Stimulated activated CD4-positive, alpha-beta T cell treated with anti-CD3 and anti-CD28 coated beads, Interleukin-2, amount 100 ng/mL, for 24 hours (primary cell): ENCODE measurements at regions not wholly inside any gene's neighbourhood (a gene's known extent, or its start where the extent isn't known, plus 50 kb on each side); places are given as distances from the start of the nearest gene placed in this dataset.
"Not testable (repeated sequence)": the region's sequence is repeated elsewhere in the genome, so short reads cannot be mapped to it uniquely, and the experiment has no call there.

Experiments used
- DNase-seq, 2 donors: peaks; one replicate each; pipeline ENCODE4 v3.0.0-alpha.2; 2020

DNA sequence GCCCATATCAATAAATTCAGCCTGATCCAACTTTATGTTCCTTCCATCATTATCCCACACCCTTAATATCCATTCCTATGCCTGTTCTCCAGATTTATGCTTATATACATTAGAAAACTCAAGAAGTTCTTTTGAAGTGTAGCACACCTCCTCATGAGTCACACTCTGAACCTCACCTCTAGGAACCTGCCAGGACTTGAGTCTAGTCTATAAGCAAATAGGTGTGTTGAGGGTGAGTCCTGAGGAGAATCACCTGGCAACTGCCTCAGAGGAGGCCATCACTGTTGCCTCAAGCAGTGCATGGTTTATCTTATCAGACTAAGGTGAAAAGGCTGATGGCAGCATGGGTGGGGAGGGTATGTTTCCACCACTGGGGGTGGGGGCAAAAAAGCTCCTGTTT lies 496.7 kb downstream of the C6orf118 start:
- no peak for DNase-seq

DNA sequence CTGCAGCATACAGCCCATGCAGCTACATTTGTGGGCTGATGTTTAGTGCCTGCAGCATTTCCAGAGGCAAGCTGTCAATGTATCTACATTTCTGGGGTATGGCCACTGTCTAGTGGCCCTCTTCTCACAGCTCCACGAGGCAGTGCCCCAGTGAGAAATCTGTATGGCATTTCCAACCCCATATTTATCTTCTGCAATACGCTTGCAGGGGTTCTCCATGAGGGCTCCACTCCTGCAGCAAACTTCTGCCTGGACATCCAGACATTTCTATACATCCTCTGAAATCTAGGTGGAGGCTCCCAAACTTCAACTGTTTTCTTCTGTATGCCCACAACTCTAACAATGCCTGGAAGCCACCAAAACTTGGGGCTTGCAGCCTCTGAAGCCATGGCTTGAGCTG lies 502.3 kb downstream of the C6orf118 start:
- DNase-seq, result no peak

DNA sequence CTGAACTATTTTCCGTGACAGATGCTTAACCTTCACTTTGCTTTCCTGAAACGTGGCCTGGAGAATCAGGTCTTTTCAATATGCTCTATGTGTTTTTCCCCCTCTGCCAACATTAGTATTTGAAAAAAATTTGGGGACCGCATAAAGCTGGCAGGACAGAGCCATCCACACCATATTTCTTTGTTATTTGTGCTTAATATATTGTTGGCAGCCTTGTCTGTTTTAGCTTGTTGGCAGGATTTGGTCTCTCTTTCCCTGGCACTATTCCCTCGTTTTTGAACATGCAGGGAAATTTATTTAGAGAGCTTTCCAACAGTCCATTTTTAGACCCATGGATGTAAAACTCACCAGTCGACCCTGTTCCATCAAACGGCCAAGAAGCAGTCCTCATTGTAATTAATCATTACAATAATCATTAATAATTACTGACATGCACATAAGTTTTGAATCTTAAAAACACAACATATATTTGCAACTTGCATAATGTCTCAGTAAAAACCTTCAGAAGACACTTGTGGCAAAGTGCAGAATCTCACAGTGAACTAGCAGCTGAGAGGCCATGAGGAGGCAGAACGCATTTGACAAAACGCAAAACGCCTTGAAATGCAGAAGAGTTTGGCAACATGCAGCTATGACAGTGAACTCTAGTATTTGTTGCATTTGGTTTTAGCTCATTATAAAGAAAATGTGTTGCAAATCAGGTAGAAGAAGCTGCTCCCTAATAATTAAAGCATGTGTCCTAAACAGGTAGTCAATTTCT lies 514.2 kb downstream of the C6orf118 start:
- no peak for DNase-seq

DNA sequence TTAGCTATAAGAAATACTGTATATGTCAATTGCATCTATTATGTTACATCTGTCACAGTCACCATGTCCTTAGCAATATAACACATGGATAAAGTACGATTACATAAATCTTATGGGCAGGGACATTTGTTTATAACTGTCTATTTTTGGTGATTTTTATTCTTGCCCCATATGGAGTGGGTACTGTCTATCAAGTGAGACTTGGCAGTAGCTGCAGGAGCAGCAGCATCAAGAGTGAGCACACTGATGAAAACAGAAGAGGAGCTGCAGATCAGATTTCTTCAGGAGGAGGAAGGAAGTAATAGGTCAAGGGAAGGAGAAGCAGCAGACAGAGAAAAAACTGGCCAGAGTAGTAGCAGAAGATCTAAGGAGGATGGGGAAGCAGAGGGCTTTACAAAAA lies 516.7 kb downstream of the C6orf118 start:
- DNase-seq, result no peak

DNA sequence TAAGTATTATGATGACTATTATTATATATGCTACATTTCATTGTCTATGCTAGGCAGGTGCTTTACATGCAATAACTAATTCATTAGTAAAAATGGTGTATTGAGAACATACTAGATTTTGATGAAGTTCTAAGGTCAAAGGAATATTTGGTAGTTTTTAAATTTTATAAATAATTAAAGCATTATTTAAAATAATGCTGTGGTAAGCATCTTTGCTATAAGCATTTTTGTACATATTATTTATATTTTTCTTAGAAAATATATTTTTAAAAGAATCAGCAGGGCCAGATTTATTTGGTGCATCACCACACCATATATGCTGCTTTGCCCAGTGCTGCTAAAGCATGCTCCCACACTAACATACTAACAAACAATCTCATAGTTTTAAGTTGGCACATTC lies 517.9 kb downstream of the C6orf118 start:
- no peak for DNase-seq

DNA sequence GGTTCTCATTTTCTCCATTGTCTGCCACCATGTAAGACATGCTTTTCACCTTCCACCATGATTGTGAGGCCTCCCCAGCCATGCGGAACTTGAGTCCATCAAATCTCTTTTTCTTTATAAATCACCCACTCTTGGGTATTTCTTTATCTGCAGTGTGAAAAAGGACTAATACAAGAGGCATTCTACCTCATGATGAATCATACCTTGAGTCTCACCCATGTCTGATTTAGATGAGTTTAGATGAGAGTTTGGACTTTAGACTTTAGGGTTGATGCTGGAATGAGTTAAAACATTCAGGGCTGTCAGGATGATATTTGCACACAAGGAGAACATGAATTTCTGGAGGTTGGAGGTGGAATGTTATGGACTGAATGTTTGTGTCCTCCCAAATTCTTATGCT lies 545.6 kb downstream of the C6orf118 start:
- DNase-seq, result no peak

DNA sequence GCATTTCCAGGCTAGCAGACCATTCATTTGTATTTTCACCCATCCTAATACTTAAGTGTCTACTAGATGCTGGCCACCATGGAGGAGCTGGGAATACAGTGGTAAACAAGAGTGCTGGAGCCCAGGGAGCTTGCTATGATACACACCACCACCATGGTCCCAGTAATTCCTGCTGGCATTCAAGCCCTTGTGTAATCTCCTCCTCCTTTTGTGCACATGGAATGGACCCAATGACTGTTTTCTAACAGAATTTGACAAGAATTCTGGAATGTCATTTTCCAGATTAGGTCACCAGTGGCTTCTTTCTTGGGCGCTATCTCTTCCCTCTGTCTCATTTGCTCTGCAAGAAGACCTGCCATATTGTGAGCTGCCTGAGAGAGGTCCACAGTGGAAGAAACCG lies 552.0 kb downstream of the C6orf118 start:
- no peak for DNase-seq

DNA sequence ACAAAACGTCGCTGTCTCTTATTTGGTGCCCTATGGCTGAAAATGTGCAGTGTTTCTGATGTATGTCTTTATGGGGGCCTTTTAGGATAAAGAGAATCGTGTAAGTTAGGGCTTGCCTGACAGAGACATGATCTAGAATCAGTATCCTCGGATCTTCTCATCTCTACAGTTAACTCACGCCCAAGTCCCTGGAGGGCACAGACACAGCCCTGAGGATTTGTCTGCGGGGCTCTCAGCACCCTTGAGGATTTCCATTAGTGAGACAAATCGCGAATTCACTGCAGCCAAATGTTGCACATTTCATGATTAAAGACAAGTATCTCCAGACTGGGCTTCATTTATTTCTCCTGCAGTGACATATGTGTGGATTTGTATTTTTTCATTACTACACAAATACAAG lies 552.7 kb downstream of the C6orf118 start:
- DNase-seq, result no peak

DNA sequence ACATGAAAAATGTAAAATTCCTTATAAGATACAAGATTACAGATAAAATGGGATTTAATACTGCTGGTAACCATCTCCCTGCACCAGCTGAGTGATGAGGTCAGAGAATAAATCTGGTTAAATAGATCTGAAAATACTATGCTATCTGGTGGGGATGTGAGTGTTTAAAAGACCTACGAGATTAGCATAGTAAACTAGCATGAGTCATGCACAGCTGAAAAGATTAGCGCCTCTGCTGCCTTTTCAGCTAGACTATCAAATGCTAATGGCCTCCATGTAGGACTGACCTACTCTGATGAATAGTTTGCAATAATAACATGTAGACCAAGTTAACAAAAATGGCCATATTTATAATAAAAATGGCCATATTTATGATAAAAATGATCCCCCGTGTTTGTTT lies 553.3 kb downstream of the C6orf118 start:
- DNase-seq, result no peak

DNA sequence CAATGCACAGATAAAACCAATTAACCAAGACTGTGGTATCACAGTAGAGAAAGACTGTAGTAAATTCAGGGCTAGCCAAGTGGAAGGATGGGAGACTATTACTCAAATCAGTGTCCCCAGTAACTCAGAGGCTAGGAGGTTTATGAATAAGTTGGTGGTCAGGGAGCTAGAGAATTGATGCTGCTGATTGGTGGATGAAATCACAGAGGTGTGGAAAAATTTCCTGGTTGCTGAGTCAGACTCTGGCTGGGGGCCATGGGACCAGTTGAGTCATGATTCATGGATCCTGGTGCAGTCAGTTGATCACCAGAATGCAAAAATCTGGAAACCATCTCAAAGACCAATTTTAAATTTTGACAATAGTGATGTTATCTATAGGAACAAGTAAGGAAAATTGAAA lies 555.9 kb downstream of the C6orf118 start:
- no peak for DNase-seq

DNA sequence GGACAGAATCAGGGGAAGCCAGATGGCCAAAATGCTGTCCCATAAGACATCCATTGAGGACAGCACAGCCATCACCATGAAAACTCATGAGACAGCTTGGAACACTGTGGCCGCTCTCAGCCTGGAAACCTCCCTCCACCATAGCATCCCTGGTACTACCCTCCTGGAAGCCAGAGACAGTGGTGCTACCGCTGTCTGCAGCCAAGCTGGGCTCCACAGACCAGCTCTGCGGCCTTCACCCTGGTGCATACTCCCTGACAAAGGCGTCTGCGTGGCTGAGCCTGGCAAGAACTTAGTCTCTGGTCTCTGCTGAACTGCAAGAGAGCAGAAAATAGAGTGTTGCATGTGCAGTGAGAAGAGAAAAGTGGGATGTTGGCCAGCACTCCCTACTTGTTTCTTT lies 558.0 kb downstream of the C6orf118 start:
- no peak for DNase-seq

DNA sequence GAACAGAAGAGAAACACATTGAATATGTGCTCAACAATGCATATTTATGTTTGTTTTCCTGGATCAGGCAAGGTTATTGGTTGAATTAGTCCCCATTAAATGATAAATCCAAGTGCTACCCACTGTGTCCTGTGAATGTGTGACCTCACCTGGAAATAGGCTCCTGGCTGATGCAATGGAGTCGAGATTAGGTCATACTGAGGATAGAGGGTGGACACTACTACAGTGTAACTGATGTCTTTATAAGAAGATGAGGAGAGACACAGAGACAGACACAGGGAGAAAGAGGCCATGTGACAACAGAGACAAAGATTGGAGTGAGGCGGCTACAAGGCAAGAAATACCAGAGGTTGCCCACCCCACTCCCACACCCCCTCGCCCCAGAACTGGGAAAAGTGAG lies 559.3 kb downstream of the C6orf118 start:
- no peak for DNase-seq

DNA sequence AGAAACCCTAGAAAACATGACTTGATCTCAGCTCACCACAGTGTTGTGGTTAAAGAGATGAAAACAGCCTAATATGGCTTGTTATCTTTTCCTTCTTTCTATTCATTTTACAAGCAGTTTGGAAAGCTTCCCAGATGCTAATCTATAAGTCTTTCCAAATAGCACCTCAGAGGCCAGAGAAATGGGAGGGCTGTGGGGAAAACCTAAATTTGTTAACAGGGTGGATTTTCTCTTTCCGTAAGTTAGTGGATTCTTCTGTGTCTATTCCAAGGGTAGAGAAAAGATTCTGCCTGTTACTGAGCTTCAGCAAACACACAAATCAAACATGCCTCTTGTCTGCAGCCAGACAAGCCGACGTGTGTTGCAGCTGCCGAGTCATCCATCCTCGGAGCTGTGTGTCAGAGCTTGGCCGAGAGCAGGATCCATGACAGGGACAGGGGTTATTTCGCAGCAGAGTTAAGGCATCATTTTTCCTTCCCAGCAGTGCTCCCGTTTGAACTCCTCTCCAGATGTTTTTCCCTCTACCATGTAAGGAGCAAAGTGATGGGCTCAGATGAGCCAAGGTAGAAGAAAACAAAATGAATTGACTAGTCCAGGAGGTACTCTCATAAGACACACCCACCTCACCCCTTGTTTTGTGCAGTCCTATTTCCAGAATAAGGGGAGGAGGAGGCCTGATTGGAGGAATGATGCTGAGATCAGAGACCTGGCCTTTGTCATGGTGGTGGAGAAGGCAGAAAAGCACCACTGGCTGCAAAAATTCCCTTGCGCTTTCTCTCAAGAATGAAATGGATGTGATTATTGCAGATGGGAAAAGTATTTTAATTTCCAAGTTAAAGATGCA lies 560.0 kb downstream of the C6orf118 start:
- no peak for DNase-seq

DNA sequence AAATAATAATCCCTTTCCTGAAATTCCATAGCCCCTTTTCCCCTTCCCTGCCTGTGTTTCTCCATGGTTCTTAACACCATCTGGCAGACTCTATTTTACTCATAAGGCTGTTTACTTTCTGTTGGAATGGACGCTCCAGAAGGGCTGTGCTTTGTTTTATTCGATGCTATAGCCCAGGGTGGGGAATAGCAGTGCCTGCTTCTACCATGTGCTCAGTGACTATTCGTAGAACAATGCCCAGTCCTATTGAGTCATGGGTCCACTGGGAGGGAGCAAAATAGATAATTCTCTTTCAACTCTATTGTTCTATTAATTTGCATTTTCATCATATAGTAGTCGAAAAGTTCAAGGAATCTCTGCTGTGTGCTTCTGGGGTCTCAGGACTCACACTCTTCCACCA lies 565.1 kb downstream of the C6orf118 start:
- no peak for DNase-seq

DNA sequence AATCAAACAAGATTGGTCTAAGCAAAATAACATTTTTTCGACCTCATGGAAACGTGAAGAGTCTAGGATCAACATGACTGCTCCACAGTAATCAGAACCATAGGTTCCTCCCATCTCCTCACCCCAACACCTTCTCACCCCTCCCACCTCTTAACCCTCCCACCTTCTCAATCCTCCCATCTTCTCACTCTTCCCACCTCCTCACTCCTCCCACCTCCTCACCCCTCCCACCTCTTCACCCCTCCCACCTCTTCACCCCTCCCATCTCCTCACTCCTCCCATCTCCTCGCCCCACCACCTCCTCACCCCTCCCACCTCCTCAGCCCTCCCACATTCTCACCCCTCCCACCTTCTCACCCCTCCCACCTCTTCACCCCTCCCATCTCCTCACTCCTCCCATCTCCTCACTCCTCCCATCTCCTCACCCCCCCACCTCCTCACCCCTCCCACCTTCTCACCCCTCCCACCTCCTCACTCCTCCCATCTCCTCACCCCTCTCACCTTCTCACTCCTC lies 567.4 kb downstream of the C6orf118 start:
- no peak for DNase-seq

DNA sequence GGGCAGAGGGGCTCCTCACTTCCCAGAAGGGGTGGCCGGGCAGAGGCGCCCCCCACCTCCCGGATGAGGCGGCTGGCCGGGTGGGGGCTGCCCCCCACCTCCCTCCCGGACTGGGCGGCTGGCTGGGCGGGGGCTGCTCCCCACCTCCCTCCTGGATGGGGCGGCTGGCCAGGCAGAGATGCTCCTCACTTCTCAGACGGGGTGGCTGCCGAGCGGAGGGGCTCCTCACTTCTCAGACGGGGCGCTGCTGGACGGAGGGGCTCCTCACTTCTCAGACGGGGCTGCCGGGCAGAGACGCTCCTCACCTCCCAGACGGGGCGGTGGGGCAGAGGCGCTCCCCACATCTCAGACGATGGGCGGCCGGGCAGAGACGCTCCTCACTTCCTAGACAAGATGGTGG lies 573.3 kb downstream of the C6orf118 start:
- not testable (repeated sequence) for DNase-seq

DNA sequence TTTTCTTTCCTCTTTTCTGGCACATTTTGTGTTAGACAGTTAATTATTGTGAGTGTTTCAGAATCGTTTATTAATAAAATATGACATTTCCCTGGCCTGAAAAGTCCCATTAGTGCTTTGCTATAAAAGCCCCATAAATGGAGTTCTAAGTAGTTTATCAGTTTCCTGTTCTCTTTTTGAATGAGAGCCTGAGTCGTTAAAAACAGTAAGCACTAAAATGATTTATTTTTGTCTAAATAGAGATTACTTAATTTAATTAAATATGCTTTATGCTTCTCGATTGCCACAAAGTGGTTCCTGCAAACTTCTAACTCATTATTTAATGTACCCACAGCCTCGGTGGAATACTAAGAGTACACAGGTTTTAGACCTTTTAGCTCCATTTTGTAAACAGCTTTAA lies 577.9 kb downstream of the C6orf118 start:
- no peak for DNase-seq

DNA sequence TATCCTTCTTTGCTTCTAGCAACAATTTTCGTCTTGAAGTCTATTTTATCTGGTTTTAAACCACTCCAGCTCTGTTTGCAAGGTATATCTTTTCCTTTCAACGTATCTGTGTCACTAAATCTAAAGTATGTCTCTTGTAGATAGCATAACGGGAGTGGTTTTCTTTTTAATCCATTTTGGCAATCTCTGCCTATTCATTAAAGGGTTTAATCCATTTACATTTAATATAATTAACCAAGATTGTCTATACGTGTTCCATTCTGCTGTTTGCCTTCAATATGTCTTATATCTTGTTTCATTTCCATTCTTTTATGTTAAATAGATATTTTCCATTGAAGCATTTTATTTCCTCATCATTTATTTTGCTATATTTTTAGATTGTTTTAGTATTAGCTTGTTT lies 587.9 kb downstream of the C6orf118 start:
- no peak for DNase-seq

DNA sequence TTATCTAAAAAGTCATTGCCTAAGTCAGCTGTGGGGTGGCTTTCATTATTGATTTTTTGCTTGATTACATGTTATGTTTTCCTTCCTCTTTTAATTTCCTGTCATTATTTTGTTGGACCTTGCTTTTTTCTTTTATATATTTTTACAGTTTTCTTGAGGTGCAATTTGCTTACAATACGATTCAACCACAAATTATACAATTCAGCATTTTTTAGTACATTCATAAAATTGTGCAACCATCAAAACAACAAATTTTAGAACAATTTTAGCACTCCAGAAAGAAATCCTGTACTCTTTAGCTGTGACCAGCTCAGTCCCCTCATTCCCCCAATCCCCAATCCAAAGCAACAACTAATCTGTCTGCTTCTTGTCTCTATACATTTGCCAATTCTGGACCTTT lies 608.9 kb downstream of the C6orf118 start:
- DNase-seq, result no peak

DNA sequence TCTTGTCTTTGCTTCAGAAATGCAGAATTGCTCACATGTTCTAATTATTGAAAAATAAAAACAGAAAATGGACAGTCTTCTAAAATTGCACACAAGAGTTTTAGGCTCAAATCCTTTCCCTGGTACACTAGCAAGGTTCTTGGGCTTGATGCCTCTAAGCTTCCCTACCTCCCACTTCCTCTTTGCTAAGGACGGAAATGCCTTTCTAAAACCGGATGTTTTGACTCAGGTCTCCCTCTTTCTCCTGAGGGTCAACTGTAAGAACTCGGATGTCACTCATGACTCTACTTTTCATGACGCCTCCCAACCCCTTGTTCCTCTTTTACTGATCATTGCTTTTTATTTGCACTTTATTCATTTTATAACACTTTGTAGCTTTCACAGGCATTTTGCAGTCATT lies 613.5 kb downstream of the C6orf118 start:
- DNase-seq, result no peak

DNA sequence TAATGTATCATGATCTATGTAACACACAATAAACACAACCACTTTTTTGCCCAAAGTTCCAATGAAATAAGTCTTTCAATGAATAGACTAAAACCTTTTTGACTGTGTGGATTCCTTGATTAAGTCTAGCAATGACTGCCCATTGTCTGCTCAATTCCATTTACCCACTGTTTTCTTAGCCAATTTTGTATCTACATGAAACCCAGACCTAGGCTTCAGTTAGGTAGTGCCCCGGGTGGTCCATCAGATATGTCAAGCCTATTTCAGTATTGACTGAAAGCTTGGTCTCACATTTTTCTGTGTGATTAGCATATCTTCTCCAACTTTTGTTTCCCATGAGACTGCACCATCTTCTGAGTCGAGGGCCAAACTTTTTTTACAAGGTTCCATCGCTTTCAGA lies 615.0 kb downstream of the C6orf118 start:
- DNase-seq, result no peak

DNA sequence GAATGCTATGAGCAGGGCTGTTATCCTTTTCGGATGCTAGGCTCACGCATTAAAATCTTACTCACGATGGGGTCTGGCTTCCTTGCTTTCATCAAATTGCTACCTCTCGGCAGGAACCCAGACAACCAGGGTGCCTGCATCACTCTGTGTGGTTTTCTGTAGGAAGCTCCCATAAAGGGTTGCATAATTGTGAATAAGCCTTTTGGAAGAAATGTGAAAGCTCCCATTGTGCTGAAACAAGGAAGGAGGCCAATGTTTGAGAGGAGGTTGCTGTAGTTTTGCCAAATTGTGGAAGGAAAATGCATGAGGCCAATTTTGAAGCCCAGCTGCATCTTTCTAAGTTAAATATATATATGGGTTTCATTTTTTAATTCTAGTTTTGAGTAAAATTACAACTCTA lies 615.5 kb downstream of the C6orf118 start:
- no peak for DNase-seq

DNA sequence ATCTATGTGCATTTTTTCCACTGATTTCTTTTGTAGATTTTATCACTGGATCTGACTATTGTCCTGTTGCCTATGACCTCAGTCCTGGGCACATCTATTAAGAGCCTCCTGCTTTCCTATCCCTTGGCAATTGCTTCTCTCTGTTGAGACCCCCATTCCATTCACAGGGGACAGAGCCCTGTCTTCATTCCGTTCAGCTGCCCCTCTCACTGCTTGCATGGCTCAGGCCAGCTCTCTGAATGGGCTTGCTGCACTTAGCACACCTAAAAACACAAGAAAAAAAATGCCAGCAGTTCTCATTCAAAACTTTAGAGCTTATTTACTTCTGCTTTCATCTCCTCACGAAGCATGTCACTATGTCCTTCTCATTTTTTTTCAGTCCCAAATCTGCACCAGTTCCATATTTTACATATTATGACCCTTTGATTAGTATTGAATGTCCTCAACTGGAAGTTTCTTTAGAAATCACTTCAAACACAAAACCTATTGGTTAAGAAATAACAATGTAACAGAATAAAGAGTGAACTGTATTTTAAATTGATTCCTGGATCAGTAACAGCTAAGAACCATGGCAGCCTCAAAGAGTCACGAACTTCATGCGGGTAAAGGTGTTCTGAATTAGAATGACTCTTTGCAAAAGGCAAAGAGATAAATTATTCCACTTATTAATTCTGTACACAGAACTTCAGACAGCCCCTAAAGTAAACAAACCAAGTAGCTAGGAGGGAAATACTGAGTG lies 616.5 kb downstream of the C6orf118 start:
- DNase-seq, result no peak
